GM23338 (cell line): ENCODE measurements at regions not wholly inside any gene's neighbourhood (a gene's known extent, or its start where the extent isn't known, plus 50 kb on each side); places are given as distances from the start of the nearest gene placed in this dataset.

Experiments used
- ATAC-seq: fragments of 200-7000 bp; cut with Tn5 transposase; 3 replicates; pipeline ENCODE4 v1.9.1; 2020
- DNase-seq: peaks from one replicate; pipeline ENCODE4 v3.0.0-alpha.2; 2015; ENCODE audit warnings: low spot score
- H2AFZ ChIP-seq: fragments of 200-600 bp; sonication (generic); 2 replicates; pipeline ENCODE4 v1.8.0; 2016; ENCODE audit warnings: antibody characterized with exemption, mild to moderate bottlenecking, moderate library complexity
- H3F3A ChIP-seq: fragments of 200-600 bp; sonication (generic); replicated peaks from 2 replicates; pipeline ENCODE4 v1.8.0; 2017; ENCODE audit warnings: antibody characterized with exemption, mixed run types, low read depth
- H3K27ac ChIP-seq: fragments of 200-600 bp; sonication (generic); 2 replicates; pipeline ENCODE4 v1.6.1; 2016; ENCODE audit warnings: low read depth
- H3K27me3 ChIP-seq: fragments of 200-600 bp; sonication (generic); 2 replicates; pipeline ENCODE4 v1.8.0; 2016; ENCODE audit warnings: mild to moderate bottlenecking, mixed run types, moderate library complexity; ENCODE audit not compliant: insufficient read depth
- H3K36me3 ChIP-seq: fragments of 200-600 bp; sonication (generic); 2 replicates; pipeline ENCODE4 v1.8.0; 2016; ENCODE audit warnings: mild to moderate bottlenecking; ENCODE audit not compliant: insufficient read depth
- H3K4me1 ChIP-seq: fragments of 200-600 bp; sonication (generic); 2 replicates; pipeline ENCODE4 v1.8.0; 2016; ENCODE audit warnings: mild to moderate bottlenecking, moderate library complexity; ENCODE audit not compliant: insufficient read depth
- H3K4me2 ChIP-seq: fragments of 200-600 bp; sonication (generic); 2 replicates; pipeline ENCODE4 v1.7.1; 2017; ENCODE audit warnings: mixed run types
- H3K4me3 ChIP-seq: fragments of 200-600 bp; sonication (generic); 2 replicates; pipeline ENCODE4 v1.6.1; 2016; ENCODE audit warnings: mixed run types
- H3K79me2 ChIP-seq: fragments of 200-600 bp; sonication (generic); replicated peaks from 2 replicates; pipeline ENCODE4 v1.8.0; 2017; ENCODE audit warnings: mild to moderate bottlenecking; ENCODE audit not compliant: insufficient read depth
- H3K9me2 ChIP-seq: fragments of 200-600 bp; sonication (generic); 2 replicates; pipeline ENCODE4 v1.8.0; 2017; ENCODE audit not compliant: insufficient read depth
- H4K20me1 ChIP-seq: fragments of 200-600 bp; sonication (generic); replicated peaks from 2 replicates; pipeline ENCODE4 v1.8.0; 2017; ENCODE audit warnings: mild to moderate bottlenecking; ENCODE audit not compliant: insufficient read depth
- H3K27ac Mint-ChIP-seq: 2 replicates; pipeline ENCODE4 v1.8.0; 2020; ENCODE audit warnings: inconsistent platforms, mild to moderate bottlenecking, moderate library complexity, mixed read lengths
- H3K27me3 Mint-ChIP-seq: 3 replicates; pipeline ENCODE4 v1.8.0; 2022; ENCODE audit warnings: low read depth, mild to moderate bottlenecking, moderate library complexity, mixed read lengths, inconsistent platforms; ENCODE audit not compliant: insufficient read depth, poor library complexity
- H3K36me3 Mint-ChIP-seq: 3 replicates; pipeline ENCODE4 v1.8.0; 2021; ENCODE audit warnings: low read depth, mild to moderate bottlenecking, inconsistent platforms, moderate library complexity, mixed read lengths
- H3K4me1 Mint-ChIP-seq: 3 replicates; pipeline ENCODE4 v1.8.0; 2020; ENCODE audit warnings: mild to moderate bottlenecking, inconsistent platforms, mixed read lengths
- H3K4me3 Mint-ChIP-seq: 3 replicates; pipeline ENCODE4 v1.8.0; 2021; ENCODE audit warnings: moderate library complexity, mild to moderate bottlenecking, inconsistent platforms, mixed read lengths
- H3K9me3 Mint-ChIP-seq: 3 replicates; pipeline ENCODE4 v1.8.0; 2020; ENCODE audit warnings: moderate library complexity, mild to moderate bottlenecking, inconsistent platforms, mixed read lengths
- EZH2phosphoT487 ChIP-seq: fragments of 200-600 bp; sonication (generic); IDR thresholded peaks from one replicate; pipeline ENCODE4 v1.8.1; 2018; ENCODE audit warnings: antibody characterized with exemption; ENCODE audit not compliant: unreplicated experiment
- NANOG ChIP-seq: IDR thresholded peaks from 2 replicates; pipeline ENCODE4 v1.6.1; 2016; ENCODE audit warnings: antibody characterized with exemption, borderline replicate concordance
- POLR2AphosphoS5 ChIP-seq: IDR thresholded peaks from 2 replicates; pipeline ENCODE4 v1.6.1; 2016; ENCODE audit warnings: antibody characterized with exemption, low read depth
- ZNF114 ChIP-seq: fragments of 250-450 bp; sonication (Bioruptor Pico); IDR thresholded peaks from 2 replicates; pipeline ENCODE4 v1.5.0; 2020; ENCODE audit warnings: mild to moderate bottlenecking, moderate library complexity
- TF ChIP-seq, protein P1 (sequence below): IDR thresholded peaks from one replicate; pipeline ENCODE4 v1.6.1; 2018; ENCODE audit warnings: antibody characterized with exemption; ENCODE audit not compliant: unreplicated experiment
- TF ChIP-seq, protein P2 (sequence below): fragments of 250-450 bp; sonication (Bioruptor Pico); IDR thresholded peaks from 2 replicates; pipeline ENCODE4 v1.5.0; 2020; ENCODE audit warnings: mild to moderate bottlenecking, moderate library complexity

DNA sequence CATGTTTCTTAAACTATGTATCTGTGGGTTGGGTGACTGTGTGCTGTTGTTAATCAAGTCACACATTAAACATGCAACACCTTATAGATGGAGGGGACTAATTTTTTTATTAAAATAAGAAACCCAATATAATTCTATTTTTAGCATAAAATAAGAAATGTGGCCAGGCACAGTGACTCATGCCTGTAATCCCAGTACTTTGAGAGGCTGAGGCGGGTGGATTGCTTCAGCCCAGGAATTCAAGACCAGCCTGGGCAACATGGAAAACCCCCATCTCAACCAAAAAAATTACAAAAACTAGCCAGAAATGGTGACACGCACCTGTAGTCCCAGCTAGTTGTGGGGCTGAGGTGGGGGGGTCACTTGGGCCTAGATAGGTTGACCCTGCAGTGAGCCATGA, 1021.0 kb downstream of the EPHA3 start:
- Mint-ChIP-seq H3K27ac (no peak overlapping the region), H3K36me3 (peaks cover 9% of the 10 kb centered on the region; the same call in 2 of the 3 replicates), H3K27me3 (no peaks in the 10 kb centered on the region), H3K4me1 (no peaks in the 10 kb centered on the region; the same call in 2 of the 3 replicates), H3K4me3 (no peak overlapping the region), H3K9me3 (peaks cover 17% of the 10 kb centered on the region)
- Histone ChIP-seq H3K9me2 (no peaks in the 10 kb centered on the region), H3K27me3 (no peaks in the 10 kb centered on the region), H3K4me2 (no peak overlapping the region), H3K27ac (no peak overlapping the region), H3K4me1 (no peaks in the 10 kb centered on the region), H4K20me1 (no peaks in the 10 kb centered on the region), H3K79me2 (no peaks in the 10 kb centered on the region), H3K4me3 (no peak overlapping the region), H3F3A (no peaks in the 10 kb centered on the region), H3K36me3 (no peaks in the 10 kb centered on the region), H2AFZ (no peak overlapping the region)
- ATAC-seq (no peak), DNase-seq (no peak)
- TF ChIP-seq POLR2AphosphoS5 (no peak), EZH2phosphoT487 (no peak)
- TF ChIP-seq, protein P1, sequence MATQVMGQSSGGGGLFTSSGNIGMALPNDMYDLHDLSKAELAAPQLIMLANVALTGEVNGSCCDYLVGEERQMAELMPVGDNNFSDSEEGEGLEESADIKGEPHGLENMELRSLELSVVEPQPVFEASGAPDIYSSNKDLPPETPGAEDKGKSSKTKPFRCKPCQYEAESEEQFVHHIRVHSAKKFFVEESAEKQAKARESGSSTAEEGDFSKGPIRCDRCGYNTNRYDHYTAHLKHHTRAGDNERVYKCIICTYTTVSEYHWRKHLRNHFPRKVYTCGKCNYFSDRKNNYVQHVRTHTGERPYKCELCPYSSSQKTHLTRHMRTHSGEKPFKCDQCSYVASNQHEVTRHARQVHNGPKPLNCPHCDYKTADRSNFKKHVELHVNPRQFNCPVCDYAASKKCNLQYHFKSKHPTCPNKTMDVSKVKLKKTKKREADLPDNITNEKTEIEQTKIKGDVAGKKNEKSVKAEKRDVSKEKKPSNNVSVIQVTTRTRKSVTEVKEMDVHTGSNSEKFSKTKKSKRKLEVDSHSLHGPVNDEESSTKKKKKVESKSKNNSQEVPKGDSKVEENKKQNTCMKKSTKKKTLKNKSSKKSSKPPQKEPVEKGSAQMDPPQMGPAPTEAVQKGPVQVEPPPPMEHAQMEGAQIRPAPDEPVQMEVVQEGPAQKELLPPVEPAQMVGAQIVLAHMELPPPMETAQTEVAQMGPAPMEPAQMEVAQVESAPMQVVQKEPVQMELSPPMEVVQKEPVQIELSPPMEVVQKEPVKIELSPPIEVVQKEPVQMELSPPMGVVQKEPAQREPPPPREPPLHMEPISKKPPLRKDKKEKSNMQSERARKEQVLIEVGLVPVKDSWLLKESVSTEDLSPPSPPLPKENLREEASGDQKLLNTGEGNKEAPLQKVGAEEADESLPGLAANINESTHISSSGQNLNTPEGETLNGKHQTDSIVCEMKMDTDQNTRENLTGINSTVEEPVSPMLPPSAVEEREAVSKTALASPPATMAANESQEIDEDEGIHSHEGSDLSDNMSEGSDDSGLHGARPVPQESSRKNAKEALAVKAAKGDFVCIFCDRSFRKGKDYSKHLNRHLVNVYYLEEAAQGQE, result no peak

DNA sequence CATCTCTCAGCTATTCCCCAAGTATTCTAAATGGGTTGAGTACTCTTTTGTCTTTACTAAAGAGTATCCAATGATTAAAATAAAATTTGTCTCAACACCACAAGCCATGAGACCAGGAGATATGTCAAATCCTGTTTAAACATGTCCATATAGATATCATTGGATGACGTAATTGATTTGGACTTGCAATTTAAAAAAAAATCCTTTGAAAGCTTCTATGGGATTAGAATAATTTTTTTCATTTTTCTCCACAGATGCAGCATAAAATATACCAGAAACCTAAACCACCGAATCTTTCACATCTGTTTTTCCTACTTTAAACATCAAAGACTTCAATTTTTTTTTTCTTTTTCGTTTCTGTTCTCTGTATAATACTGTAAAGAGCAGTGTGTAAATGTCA, 1022.3 kb downstream of the EPHA3 start:
- no peaks in the 10 kb centered on the region for H3K79me2 ChIP-seq
- Mint-ChIP-seq H3K27ac (no peak overlapping the region), H3K4me3 (no peak overlapping the region), H3K36me3 (peaks cover 9% of the 10 kb centered on the region; the same call in 2 of the 3 replicates), H3K27me3 (no peaks in the 10 kb centered on the region), H3K9me3 (peaks cover 17% of the 10 kb centered on the region), H3K4me1 (no peaks in the 10 kb centered on the region; the same call in 2 of the 3 replicates)
- H3F3A ChIP-seq, result no peaks in the 10 kb centered on the region
- H2AFZ ChIP-seq, result no peak overlapping the region
- H3K4me1 ChIP-seq, result no peaks in the 10 kb centered on the region
- no peak for TF ChIP-seq NANOG
- no peak overlapping the region for H3K27ac ChIP-seq
- no peaks in the 10 kb centered on the region for H3K27me3 ChIP-seq
- H3K36me3 ChIP-seq, result no peaks in the 10 kb centered on the region
- H4K20me1 ChIP-seq, result no peaks in the 10 kb centered on the region
- no peak overlapping the region for H3K4me2 ChIP-seq
- no peak for ATAC-seq
- no peaks in the 10 kb centered on the region for H3K9me2 ChIP-seq
- no peak for DNase-seq
- H3K4me3 ChIP-seq, result no peak overlapping the region

DNA sequence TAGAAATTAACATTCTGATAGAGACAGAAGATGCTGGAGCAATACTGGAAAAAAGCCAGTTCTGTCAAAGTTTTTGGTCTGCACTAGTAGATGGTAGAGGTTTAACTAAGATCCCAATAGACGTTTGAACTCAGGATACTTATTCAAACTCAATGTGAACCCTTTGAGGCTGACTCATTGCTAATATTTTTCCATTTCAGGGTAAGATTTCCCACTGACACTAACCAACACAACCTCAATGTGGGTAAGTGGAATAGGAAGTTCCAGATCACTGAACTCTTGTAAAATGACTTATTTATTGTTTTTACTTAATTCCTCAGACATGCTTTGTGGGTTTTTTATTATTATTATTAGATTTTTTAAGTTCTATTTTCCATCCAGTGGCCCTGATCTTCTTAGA, 1024.8 kb downstream of the EPHA3 start:
- H4K20me1 ChIP-seq, result no peaks in the 10 kb centered on the region
- H3K27ac ChIP-seq, result no peak overlapping the region
- H3K36me3 ChIP-seq, result no peaks in the 10 kb centered on the region
- H3K9me2 ChIP-seq, result no peaks in the 10 kb centered on the region
- no peak overlapping the region for H3K4me3 Mint-ChIP-seq
- ATAC-seq (no peak), DNase-seq (no peak)
- H3F3A ChIP-seq, result no peaks in the 10 kb centered on the region
- H3K4me2 ChIP-seq, result no peak overlapping the region
- no peaks in the 10 kb centered on the region for H3K27me3 ChIP-seq
- no peaks in the 10 kb centered on the region for H3K27me3 Mint-ChIP-seq
- H2AFZ ChIP-seq, result no peak overlapping the region
- peaks cover 2% of the 10 kb centered on the region for H3K9me3 Mint-ChIP-seq
- no peaks in the 10 kb centered on the region; the same call in 2 of the 3 replicates for H3K4me1 Mint-ChIP-seq
- H3K4me3 ChIP-seq, result no peak overlapping the region
- no peaks in the 10 kb centered on the region for H3K36me3 Mint-ChIP-seq
- H3K27ac Mint-ChIP-seq, result no peak overlapping the region
- H3K79me2 ChIP-seq, result no peaks in the 10 kb centered on the region
- H3K4me1 ChIP-seq, result no peaks in the 10 kb centered on the region
- TF ChIP-seq, protein P2, sequence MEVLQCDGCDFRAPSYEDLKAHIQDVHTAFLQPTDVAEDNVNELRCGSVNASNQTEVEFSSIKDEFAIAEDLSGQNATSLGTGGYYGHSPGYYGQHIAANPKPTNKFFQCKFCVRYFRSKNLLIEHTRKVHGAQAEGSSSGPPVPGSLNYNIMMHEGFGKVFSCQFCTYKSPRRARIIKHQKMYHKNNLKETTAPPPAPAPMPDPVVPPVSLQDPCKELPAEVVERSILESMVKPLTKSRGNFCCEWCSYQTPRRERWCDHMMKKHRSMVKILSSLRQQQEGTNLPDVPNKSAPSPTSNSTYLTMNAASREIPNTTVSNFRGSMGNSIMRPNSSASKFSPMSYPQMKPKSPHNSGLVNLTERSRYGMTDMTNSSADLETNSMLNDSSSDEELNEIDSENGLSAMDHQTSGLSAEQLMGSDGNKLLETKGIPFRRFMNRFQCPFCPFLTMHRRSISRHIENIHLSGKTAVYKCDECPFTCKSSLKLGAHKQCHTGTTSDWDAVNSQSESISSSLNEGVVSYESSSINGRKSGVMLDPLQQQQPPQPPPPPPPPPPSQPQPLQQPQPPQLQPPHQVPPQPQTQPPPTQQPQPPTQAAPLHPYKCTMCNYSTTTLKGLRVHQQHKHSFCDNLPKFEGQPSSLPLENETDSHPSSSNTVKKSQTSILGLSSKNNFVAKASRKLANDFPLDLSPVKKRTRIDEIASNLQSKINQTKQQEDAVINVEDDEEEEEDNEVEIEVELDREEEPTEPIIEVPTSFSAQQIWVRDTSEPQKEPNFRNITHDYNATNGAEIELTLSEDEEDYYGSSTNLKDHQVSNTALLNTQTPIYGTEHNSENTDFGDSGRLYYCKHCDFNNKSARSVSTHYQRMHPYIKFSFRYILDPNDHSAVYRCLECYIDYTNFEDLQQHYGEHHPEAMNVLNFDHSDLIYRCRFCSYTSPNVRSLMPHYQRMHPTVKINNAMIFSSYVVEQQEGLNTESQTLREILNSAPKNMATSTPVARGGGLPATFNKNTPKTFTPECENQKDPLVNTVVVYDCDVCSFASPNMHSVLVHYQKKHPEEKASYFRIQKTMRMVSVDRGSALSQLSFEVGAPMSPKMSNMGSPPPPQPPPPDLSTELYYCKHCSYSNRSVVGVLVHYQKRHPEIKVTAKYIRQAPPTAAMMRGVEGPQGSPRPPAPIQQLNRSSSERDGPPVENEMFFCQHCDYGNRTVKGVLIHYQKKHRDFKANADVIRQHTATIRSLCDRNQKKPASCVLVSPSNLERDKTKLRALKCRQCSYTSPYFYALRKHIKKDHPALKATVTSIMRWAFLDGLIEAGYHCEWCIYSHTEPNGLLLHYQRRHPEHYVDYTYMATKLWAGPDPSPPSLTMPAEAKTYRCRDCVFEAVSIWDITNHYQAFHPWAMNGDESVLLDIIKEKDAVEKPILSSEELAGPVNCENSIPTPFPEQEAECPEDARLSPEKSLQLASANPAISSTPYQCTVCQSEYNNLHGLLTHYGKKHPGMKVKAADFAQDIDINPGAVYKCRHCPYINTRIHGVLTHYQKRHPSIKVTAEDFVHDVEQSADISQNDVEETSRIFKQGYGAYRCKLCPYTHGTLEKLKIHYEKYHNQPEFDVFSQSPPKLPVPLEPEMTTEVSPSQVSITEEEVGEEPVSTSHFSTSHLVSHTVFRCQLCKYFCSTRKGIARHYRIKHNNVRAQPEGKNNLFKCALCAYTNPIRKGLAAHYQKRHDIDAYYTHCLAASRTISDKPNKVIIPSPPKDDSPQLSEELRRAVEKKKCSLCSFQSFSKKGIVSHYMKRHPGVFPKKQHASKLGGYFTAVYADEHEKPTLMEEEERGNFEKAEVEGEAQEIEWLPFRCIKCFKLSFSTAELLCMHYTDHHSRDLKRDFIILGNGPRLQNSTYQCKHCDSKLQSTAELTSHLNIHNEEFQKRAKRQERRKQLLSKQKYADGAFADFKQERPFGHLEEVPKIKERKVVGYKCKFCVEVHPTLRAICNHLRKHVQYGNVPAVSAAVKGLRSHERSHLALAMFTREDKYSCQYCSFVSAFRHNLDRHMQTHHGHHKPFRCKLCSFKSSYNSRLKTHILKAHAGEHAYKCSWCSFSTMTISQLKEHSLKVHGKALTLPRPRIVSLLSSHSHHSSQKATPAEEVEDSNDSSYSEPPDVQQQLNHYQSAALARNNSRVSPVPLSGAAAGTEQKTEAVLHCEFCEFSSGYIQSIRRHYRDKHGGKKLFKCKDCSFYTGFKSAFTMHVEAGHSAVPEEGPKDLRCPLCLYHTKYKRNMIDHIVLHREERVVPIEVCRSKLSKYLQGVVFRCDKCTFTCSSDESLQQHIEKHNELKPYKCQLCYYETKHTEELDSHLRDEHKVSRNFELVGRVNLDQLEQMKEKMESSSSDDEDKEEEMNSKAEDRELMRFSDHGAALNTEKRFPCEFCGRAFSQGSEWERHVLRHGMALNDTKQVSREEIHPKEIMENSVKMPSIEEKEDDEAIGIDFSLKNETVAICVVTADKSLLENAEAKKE (CRISPR knock-in tag), result no peak
- TF ChIP-seq ZNF114 (CRISPR knock-in tag) (no peak), NANOG (no peak)
